ENCODE measurements at regions not wholly inside any gene's neighbourhood (a gene's known extent, or its start where the extent isn't known, plus 50 kb on each side); places are given as distances from the start of the nearest gene placed in this dataset.

DNA sequence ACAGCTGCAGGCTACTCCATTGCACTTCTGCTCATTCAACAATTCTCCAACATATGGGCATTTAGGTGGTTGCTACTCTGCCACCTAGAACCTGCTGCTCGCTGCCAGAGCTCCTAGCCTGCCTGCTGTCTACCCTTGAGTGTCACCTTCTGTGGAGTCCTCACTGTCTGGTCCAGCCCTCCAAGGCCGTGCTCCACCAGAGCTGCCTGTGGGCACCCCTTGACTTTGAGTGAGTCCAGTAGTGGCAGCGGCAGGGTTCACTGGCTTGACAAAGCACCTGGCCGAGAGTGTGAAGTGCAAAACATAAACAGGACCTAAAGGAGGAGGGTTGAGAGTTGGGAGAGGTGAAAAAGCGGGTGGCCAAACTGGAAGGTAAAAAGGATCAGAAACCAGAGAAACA, 120.3 kb upstream of the DNAH14 start (continued):
- TF ChIP-seq RNF2 (IDR thresholded peaks at IDR 0.05; ENCODE audit: borderline replicate concordance, low read depth, low read length, missing control alignments, poor library complexity, severe bottlenecking), result no peak
- no peak for TF ChIP-seq POU5F1 (IDR thresholded peaks at IDR 0.05; ENCODE audit: low read depth, low read length)
- TF ChIP-seq KDM1A (IDR thresholded peaks at IDR 0.05; ENCODE audit: borderline replicate concordance, low read length), result no peak
- no peak for TF ChIP-seq TAF7 (optimal IDR thresholded peaks at IDR 0.05; ENCODE audit: borderline replicate concordance, low read depth, low read length)
- no peak for TF ChIP-seq EGR1 (IDR thresholded peaks at IDR 0.05; ENCODE audit: borderline replicate concordance, low read depth, low read length)
